ENCODE measurements at regions not wholly inside any gene's neighbourhood (a gene's known extent, or its start where the extent isn't known, plus 50 kb on each side); places are given as distances from the start of the nearest gene placed in this dataset.

DNA sequence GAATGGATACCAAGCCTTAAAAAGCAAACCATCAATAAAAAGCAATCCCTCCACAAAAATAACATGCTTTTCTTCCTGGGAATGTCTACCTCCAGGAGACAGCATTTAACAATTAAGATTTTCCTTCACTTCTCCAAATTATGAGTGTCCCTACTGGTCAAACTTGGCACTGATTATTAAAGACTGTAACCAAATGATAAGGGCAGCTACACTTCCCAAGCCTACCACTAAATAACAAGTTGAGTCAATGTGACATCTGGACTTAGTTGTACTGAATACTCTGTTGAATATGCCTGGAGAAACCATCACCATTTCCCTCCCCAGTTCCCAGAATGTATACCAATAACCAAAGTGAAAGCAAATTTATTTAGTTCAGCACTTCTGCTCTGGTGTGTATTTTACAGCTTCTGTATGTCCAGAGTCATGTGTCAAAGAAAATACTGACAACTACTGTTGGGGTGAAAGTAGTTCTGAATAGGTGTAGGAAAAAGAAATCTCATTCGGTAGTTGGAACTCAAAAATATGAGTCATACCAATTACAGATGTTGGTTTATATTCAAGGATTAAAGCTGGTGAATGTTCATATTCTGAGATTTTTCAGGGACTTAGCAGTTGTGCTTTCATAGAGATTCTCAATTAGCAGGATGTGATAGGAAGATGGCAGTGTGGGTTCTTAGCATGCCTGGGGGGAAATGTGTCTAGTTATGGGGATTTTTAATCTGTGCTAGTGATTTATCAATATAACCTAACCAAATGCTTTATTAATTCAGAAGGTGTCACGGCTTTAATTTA lies 1291.6 kb upstream of the GYPC start:
- no peak overlapping the region for H2AFZ ChIP-seq (ENCODE audit: low read depth, low read length)
- no peaks in the 10 kb centered on the region for H3K4me1 ChIP-seq (ENCODE audit: control insufficient read depth, insufficient read depth, low read depth, low read length)
- H3K27ac ChIP-seq (ENCODE audit: low read length, poor library complexity, severe bottlenecking) = no peak overlapping the region
- H2BK15ac ChIP-seq (ENCODE audit: low read depth, poor library complexity, severe bottlenecking) = no peak overlapping the region
- no peak overlapping the region for H3K4ac ChIP-seq (ENCODE audit: low read depth in 1 of 2, low read length in 2 of 2)
- no peak overlapping the region for H4K8ac ChIP-seq (ENCODE audit: low read length)
- H2BK12ac ChIP-seq (ENCODE audit: low read length in 2 of 2) = no peak overlapping the region
- H2BK5ac ChIP-seq (ENCODE audit: low read depth, low read length, poor library complexity, severe bottlenecking) = no peak overlapping the region
- no peaks in the 10 kb centered on the region for H3K79me1 ChIP-seq (replicated peaks; ENCODE audit: low read length, poor library complexity, severe bottlenecking)
- H3K9me3 ChIP-seq (ENCODE audit: control insufficient read depth, low read length) = no peaks in the 10 kb centered on the region
- WGBS = 88% methylated on average over 1 of the region's 2 CpGs
- no peak for DNase-seq
- H3K23ac ChIP-seq (ENCODE audit: low read length in 2 of 2) = no peak overlapping the region
- H2BK120ac ChIP-seq (ENCODE audit: low read depth, low read length) = no peak overlapping the region
- no peak overlapping the region for H3K4me2 ChIP-seq (ENCODE audit: low read length, poor library complexity, severe bottlenecking)
- no peak overlapping the region for H3K14ac ChIP-seq (ENCODE audit: low read length in 2 of 2)
- H3K9ac ChIP-seq (ENCODE audit: low read length) = no peak overlapping the region
- no peaks in the 10 kb centered on the region for H3K36me3 ChIP-seq (ENCODE audit: control insufficient read depth in 1 of 2, insufficient read depth in 2 of 2, low read depth in 1 of 2, low read length in 2 of 2)
- H3K27me3 ChIP-seq (ENCODE audit: control insufficient read depth in 1 of 2, insufficient read depth in 1 of 2, low read length in 2 of 2) = no peaks in the 10 kb centered on the region
- no peak overlapping the region for H3K4me3 ChIP-seq (ENCODE audit: insufficient read depth in 1 of 2, low read depth in 1 of 2, low read length in 2 of 2)
- no peak overlapping the region for H2AK5ac ChIP-seq (ENCODE audit: low read length, severe bottlenecking)
- H3K18ac ChIP-seq (ENCODE audit: low read depth in 1 of 2, low read length in 2 of 2) = no peak overlapping the region
- no peak overlapping the region for H4K91ac ChIP-seq (ENCODE audit: low read length)

DNA sequence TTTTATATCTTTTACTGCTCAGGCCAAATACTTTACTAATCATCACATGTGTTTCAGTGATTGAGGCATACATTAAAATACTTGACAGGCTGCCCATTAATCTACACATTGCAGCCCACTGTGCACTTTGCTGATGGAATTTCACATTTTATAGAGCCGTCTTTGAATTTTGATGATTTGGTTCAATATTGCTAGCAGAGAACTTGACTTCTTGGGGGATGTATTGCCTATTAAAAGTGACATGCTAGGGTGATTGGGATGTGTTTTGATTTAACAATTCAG lies 1291.0 kb upstream of the GYPC start:
- Histone ChIP-seq H3K4ac (ENCODE audit: low read depth in 1 of 2, low read length in 2 of 2) (no peak overlapping the region), H2BK5ac (ENCODE audit: low read depth, low read length, poor library complexity, severe bottlenecking) (no peak overlapping the region), H3K4me1 (ENCODE audit: control insufficient read depth, insufficient read depth, low read depth, low read length) (no peaks in the 10 kb centered on the region), H4K91ac (ENCODE audit: low read length) (no peak overlapping the region), H3K4me2 (ENCODE audit: low read length, poor library complexity, severe bottlenecking) (no peak overlapping the region), H3K9me3 (ENCODE audit: control insufficient read depth, low read length) (no peaks in the 10 kb centered on the region), H3K9ac (ENCODE audit: low read length) (no peak overlapping the region), H2BK120ac (ENCODE audit: low read depth, low read length) (no peak overlapping the region), H3K27ac (ENCODE audit: low read length, poor library complexity, severe bottlenecking) (no peak overlapping the region), H2AK5ac (ENCODE audit: low read length, severe bottlenecking) (no peak overlapping the region), H3K27me3 (ENCODE audit: control insufficient read depth in 1 of 2, insufficient read depth in 1 of 2, low read length in 2 of 2) (no peaks in the 10 kb centered on the region), H3K18ac (ENCODE audit: low read depth in 1 of 2, low read length in 2 of 2) (no peak overlapping the region), H3K23ac (ENCODE audit: low read length in 2 of 2) (no peak overlapping the region), H3K14ac (ENCODE audit: low read length in 2 of 2) (no peak overlapping the region), H2BK12ac (ENCODE audit: low read length in 2 of 2) (no peak overlapping the region), H4K8ac (ENCODE audit: low read length) (no peak overlapping the region), H3K36me3 (ENCODE audit: control insufficient read depth in 1 of 2, insufficient read depth in 2 of 2, low read depth in 1 of 2, low read length in 2 of 2) (no peaks in the 10 kb centered on the region), H3K79me1 (replicated peaks; ENCODE audit: low read length, poor library complexity, severe bottlenecking) (no peaks in the 10 kb centered on the region), H2BK15ac (ENCODE audit: low read depth, poor library complexity, severe bottlenecking) (no peak overlapping the region), H3K4me3 (ENCODE audit: insufficient read depth in 1 of 2, low read depth in 1 of 2, low read length in 2 of 2) (no peak overlapping the region), H2AFZ (ENCODE audit: low read depth, low read length) (no peak overlapping the region)
- no peak for DNase-seq
- 88% methylated on average over 1 of the region's 1 CpG for WGBS

- no peak overlapping the region for H4K91ac ChIP-seq (ENCODE audit: low read length)
These were observed 1284.1 kb upstream of the GYPC start for GRCh38 chr2:125371867-125372266.

DNA sequence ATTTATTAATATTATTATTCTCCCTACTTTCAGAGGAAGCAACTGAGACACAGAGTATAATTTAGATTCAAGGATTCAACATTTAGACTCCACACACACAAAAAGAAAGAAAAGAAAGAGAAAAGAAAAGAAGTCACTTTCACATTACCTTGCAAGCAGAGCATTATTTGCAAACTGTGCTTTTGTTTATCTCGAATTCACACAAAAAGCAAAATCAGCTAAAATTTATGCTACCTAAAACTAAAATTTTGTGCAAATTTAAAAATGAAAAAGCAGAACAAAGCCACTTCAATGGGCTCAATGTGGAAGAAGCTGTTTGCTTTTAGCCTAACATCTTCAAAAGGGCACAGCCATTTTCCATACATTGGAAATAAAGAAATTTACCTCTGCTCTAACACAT lies 1282.7 kb upstream of the GYPC start:
- H3K23ac ChIP-seq (ENCODE audit: low read length in 2 of 2) = no peak overlapping the region
- no peak overlapping the region for H3K27ac ChIP-seq (ENCODE audit: low read length, poor library complexity, severe bottlenecking)
- WGBS = 71% methylated on average over 1 of the region's 1 CpG
- no peak for DNase-seq
- no peak overlapping the region for H2BK12ac ChIP-seq (ENCODE audit: low read length in 2 of 2)
- no peak overlapping the region for H2AK5ac ChIP-seq (ENCODE audit: low read length, severe bottlenecking)
- H2AFZ ChIP-seq (ENCODE audit: low read depth, low read length) = no peak overlapping the region
- no peaks in the 10 kb centered on the region for H3K4me1 ChIP-seq (ENCODE audit: control insufficient read depth, insufficient read depth, low read depth, low read length)
- H3K9me3 ChIP-seq (ENCODE audit: control insufficient read depth, low read length) = no peaks in the 10 kb centered on the region
- no peak overlapping the region for H2BK5ac ChIP-seq (ENCODE audit: low read depth, low read length, poor library complexity, severe bottlenecking)
- no peak overlapping the region for H2BK15ac ChIP-seq (ENCODE audit: low read depth, poor library complexity, severe bottlenecking)
- no peak overlapping the region for H3K18ac ChIP-seq (ENCODE audit: low read depth in 1 of 2, low read length in 2 of 2)
- H4K91ac ChIP-seq (ENCODE audit: low read length) = no peak overlapping the region
- H4K8ac ChIP-seq (ENCODE audit: low read length) = no peak overlapping the region
- no peaks in the 10 kb centered on the region for H3K36me3 ChIP-seq (ENCODE audit: control insufficient read depth in 1 of 2, insufficient read depth in 2 of 2, low read depth in 1 of 2, low read length in 2 of 2)
- H3K4ac ChIP-seq (ENCODE audit: low read depth in 1 of 2, low read length in 2 of 2) = no peak overlapping the region
- H3K4me3 ChIP-seq (ENCODE audit: insufficient read depth in 1 of 2, low read depth in 1 of 2, low read length in 2 of 2) = no peak overlapping the region
- H2BK120ac ChIP-seq (ENCODE audit: low read depth, low read length) = no peak overlapping the region
- H3K27me3 ChIP-seq (ENCODE audit: control insufficient read depth in 1 of 2, insufficient read depth in 1 of 2, low read length in 2 of 2) = no peaks in the 10 kb centered on the region
- H3K14ac ChIP-seq (ENCODE audit: low read length in 2 of 2) = no peak overlapping the region
- H3K79me1 ChIP-seq (replicated peaks; ENCODE audit: low read length, poor library complexity, severe bottlenecking) = no peaks in the 10 kb centered on the region
- H3K9ac ChIP-seq (ENCODE audit: low read length) = no peak overlapping the region
- H3K4me2 ChIP-seq (ENCODE audit: low read length, poor library complexity, severe bottlenecking) = no peak overlapping the region

More at GRCh38 chr2:125371867-125372266, 1284.1 kb upstream of the GYPC start:
- Histone ChIP-seq H3K23ac (ENCODE audit: low read length in 2 of 2) (no peak overlapping the region), H3K18ac (ENCODE audit: low read depth in 1 of 2, low read length in 2 of 2) (no peak overlapping the region), H3K4ac (ENCODE audit: low read depth in 1 of 2, low read length in 2 of 2) (no peak overlapping the region), H2AFZ (ENCODE audit: low read depth, low read length) (no peak overlapping the region), H3K4me3 (ENCODE audit: insufficient read depth in 1 of 2, low read depth in 1 of 2, low read length in 2 of 2) (no peak overlapping the region), H2BK120ac (ENCODE audit: low read depth, low read length) (no peak overlapping the region), H2BK15ac (ENCODE audit: low read depth, poor library complexity, severe bottlenecking) (no peak overlapping the region), H2BK12ac (ENCODE audit: low read length in 2 of 2) (no peak overlapping the region), H2AK5ac (ENCODE audit: low read length, severe bottlenecking) (no peak overlapping the region), H3K14ac (ENCODE audit: low read length in 2 of 2) (no peak overlapping the region), H3K36me3 (ENCODE audit: control insufficient read depth in 1 of 2, insufficient read depth in 2 of 2, low read depth in 1 of 2, low read length in 2 of 2) (no peaks in the 10 kb centered on the region), H4K8ac (ENCODE audit: low read length) (no peak overlapping the region), H3K9me3 (ENCODE audit: control insufficient read depth, low read length) (no peaks in the 10 kb centered on the region), H3K4me1 (ENCODE audit: control insufficient read depth, insufficient read depth, low read depth, low read length) (no peaks in the 10 kb centered on the region), H3K9ac (ENCODE audit: low read length) (no peak overlapping the region), H3K27me3 (ENCODE audit: control insufficient read depth in 1 of 2, insufficient read depth in 1 of 2, low read length in 2 of 2) (no peaks in the 10 kb centered on the region), H3K27ac (ENCODE audit: low read length, poor library complexity, severe bottlenecking) (no peak overlapping the region), H2BK5ac (ENCODE audit: low read depth, low read length, poor library complexity, severe bottlenecking) (no peak overlapping the region), H3K4me2 (ENCODE audit: low read length, poor library complexity, severe bottlenecking) (no peak overlapping the region), H3K79me1 (replicated peaks; ENCODE audit: low read length, poor library complexity, severe bottlenecking) (no peaks in the 10 kb centered on the region)
- no peak for DNase-seq
